ENCODE measurements at regions not wholly inside any gene's neighbourhood (a gene's known extent, or its start where the extent isn't known, plus 50 kb on each side); places are given as distances from the start of the nearest gene placed in this dataset.

DNA sequence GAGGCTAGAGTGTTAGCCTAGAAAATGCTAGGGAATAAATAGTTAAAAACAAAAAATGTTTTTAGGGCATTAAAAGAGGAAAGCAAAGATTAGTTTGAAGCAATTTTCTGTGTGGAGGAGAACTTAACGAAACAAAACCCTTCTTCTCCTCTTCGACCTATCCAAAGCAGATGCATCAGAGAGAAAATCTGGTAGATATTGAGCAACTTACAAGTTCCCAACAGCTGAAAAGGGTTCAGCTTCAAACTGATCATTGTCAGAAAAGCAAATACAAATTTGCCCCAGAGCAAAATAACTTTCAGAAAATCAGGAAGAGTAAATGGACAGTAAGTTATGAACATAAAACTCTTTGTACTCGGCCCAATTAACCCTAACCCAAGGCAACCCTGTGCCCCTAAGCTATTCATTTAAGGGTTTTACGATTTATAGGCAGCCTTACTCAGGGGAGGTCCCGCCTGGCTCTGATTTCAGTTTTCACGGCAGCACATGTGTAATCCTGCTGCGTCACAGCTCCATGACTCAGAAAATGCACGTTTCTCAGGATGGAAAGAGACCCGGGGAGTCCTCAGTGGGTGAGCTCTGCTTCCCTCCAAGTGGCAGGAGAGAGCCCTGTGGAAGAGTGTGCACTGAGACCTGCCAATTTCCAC, 405.7 kb upstream of the SALL1 start:
- H3K27ac ChIP-seq (ENCODE audit: low read length) = no peak overlapping the region
- no peak overlapping the region for H3K4me3 ChIP-seq (ENCODE audit: low read length)
- H3K36me3 ChIP-seq (ENCODE audit: insufficient read depth, low read depth, low read length) = no peaks in the 10 kb centered on the region
- no peaks in the 10 kb centered on the region for H3K27me3 ChIP-seq (ENCODE audit: insufficient read depth, low read length)
- H3K4me1 ChIP-seq (ENCODE audit: insufficient read depth, low read length) = no peaks in the 10 kb centered on the region
- no peaks in the 10 kb centered on the region for H3K9me3 ChIP-seq (ENCODE audit: insufficient read depth, low read depth, low read length)
- no peak overlapping the region for H3K9ac ChIP-seq (ENCODE audit: low read depth, low read length)

DNA sequence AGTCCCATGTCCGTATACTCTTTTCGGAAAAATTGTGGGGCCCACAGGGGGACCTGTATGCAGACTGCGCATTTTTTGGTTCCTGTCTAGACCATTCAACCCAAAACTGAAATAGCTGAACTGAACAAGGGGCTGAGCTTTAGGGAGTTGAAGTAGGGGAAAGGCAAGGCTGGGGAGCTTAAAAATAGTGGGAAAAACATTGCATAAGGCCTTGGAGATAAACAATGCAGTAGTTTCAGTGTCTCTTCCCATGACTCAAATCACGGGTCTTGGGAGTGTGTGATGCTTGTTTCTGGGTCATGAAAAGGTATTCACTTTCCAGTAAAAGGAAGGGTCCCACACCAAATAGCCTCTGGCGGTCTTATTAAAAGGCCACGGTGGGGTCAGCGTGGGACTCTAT, 402.8 kb upstream of the SALL1 start:
- Histone ChIP-seq H3K27ac (ENCODE audit: low read length) (no peak overlapping the region), H3K9ac (ENCODE audit: low read depth, low read length) (no peak overlapping the region), H3K4me1 (ENCODE audit: insufficient read depth, low read length) (no peaks in the 10 kb centered on the region), H3K36me3 (ENCODE audit: insufficient read depth, low read depth, low read length) (no peaks in the 10 kb centered on the region), H3K27me3 (ENCODE audit: insufficient read depth, low read length) (no peaks in the 10 kb centered on the region), H3K9me3 (ENCODE audit: insufficient read depth, low read depth, low read length) (no peaks in the 10 kb centered on the region), H3K4me3 (ENCODE audit: low read length) (no peak overlapping the region)

DNA sequence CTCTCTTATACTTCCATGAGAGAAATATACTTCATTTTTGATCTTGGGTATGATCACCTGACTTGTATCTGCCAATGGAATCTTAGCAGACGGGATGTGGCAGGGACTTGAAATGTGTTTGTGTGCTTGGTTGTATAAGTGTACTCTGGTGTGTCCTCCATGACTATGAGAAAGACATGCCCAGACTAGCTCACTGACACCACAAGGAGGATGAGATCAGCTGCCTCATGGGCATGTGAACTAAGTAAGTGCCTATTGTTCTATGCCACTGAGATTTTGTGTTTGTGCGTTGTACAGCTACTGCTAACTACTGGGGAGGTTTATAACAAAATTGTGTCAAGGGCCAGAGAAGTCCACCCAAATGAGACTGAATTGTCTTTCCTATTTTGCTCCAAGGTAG, 402.2 kb upstream of the SALL1 start:
- no peak overlapping the region for H3K4me3 ChIP-seq (ENCODE audit: low read length)
- H3K27me3 ChIP-seq (ENCODE audit: insufficient read depth, low read length) = no peaks in the 10 kb centered on the region
- H3K9me3 ChIP-seq (ENCODE audit: insufficient read depth, low read depth, low read length) = no peaks in the 10 kb centered on the region
- H3K4me1 ChIP-seq (ENCODE audit: insufficient read depth, low read length) = no peaks in the 10 kb centered on the region
- no peak overlapping the region for H3K27ac ChIP-seq (ENCODE audit: low read length)
- no peak overlapping the region for H3K9ac ChIP-seq (ENCODE audit: low read depth, low read length)
- no peaks in the 10 kb centered on the region for H3K36me3 ChIP-seq (ENCODE audit: insufficient read depth, low read depth, low read length)

DNA sequence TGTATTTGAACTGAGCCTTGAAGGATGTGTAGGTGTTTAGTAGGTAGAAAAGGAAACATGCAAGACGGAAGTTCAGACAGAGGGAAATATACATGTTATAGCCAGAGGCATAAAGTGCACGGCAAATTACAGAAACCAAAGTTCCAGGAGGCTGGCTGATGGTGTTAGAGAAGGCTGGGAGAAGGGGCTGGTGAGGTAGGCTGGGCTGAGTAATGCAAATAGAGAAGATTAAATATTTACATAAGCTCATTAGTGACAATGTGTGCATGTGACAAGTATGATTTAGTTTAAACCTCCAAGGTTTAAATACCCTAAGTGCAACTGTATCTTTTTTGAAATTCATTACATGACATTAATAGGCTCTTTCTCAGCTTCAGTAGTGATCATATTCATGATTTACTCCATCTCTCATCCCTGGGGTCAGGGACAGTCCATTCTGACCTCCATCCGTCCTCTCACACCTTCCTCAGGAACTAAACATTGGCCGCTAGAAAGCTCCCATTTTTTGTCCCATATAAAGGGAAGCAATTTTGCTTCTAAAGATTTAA, 399.8 kb upstream of the SALL1 start:
- no peak overlapping the region for H3K27ac ChIP-seq (ENCODE audit: low read length)
- no peak overlapping the region for H3K4me3 ChIP-seq (ENCODE audit: low read length)
- no peaks in the 10 kb centered on the region for H3K36me3 ChIP-seq (ENCODE audit: insufficient read depth, low read depth, low read length)
- no peaks in the 10 kb centered on the region for H3K27me3 ChIP-seq (ENCODE audit: insufficient read depth, low read length)
- H3K9me3 ChIP-seq (ENCODE audit: insufficient read depth, low read depth, low read length) = no peaks in the 10 kb centered on the region
- H3K4me1 ChIP-seq (ENCODE audit: insufficient read depth, low read length) = peaks cover 2% of the 10 kb centered on the region; the same call in 1 of the 2 replicates
- no peak overlapping the region for H3K9ac ChIP-seq (ENCODE audit: low read depth, low read length)

DNA sequence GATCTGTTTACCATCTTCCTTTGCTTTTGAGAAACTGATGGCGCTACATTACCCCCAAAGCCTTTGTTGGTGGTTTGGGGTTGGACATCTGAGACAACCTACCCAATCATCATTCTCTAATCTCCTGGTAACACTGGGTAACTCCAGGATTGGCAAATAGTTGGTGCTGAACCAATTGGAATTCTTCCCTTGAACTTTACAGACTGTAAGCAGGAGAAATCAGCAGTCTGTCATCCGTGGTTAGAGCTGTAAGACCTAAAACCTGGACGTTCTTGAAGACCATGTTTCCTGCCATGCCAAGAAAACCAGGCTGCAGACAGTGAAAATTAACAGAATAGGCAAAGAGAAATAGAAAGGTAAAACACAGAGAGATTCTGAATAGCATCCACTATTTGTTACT, 398.8 kb upstream of the SALL1 start:
- Histone ChIP-seq H3K9me3 (ENCODE audit: insufficient read depth, low read depth, low read length) (no peaks in the 10 kb centered on the region), H3K9ac (ENCODE audit: low read depth, low read length) (no peak overlapping the region), H3K4me3 (ENCODE audit: low read length) (no peak overlapping the region), H3K27ac (ENCODE audit: low read length) (no peak overlapping the region), H3K4me1 (ENCODE audit: insufficient read depth, low read length) (peaks cover 10% of the 10 kb centered on the region), H3K27me3 (ENCODE audit: insufficient read depth, low read length) (no peaks in the 10 kb centered on the region), H3K36me3 (ENCODE audit: insufficient read depth, low read depth, low read length) (no peaks in the 10 kb centered on the region)

DNA sequence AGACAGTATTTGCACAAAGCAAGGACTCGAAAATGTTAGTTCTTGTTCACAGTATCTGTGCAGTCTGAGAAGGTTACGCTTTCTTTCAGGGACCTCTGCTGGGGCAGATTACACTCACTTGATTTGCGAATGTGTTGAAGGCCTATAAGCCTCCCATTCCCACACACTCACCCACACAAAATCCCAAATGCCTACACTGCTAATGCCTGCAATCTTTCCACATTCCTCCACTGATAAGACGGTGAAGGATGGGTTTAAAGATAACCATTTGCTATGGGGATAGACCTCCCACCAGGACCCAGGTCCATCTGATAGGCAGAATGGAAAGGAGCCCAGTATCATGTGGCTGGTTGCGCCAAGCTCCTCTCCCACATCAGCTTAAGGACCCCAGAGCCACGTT, 394.9 kb upstream of the SALL1 start:
- Histone ChIP-seq H3K4me1 (ENCODE audit: insufficient read depth, low read length) (peaks cover 34% of the 10 kb centered on the region), H3K36me3 (ENCODE audit: insufficient read depth, low read depth, low read length) (no peaks in the 10 kb centered on the region), H3K4me3 (ENCODE audit: low read length) (0 out of 2 replicates have a peak overlapping the region, but pooled peaks have one; percentile 41), H3K9ac (ENCODE audit: low read depth, low read length) (peak overlapping the region; percentile 66; the same call in 1 of the 2 replicates), H3K27me3 (ENCODE audit: insufficient read depth, low read length) (no peaks in the 10 kb centered on the region), H3K9me3 (ENCODE audit: insufficient read depth, low read depth, low read length) (no peaks in the 10 kb centered on the region), H3K27ac (ENCODE audit: low read length) (peak overlapping the region; percentile 58)

DNA sequence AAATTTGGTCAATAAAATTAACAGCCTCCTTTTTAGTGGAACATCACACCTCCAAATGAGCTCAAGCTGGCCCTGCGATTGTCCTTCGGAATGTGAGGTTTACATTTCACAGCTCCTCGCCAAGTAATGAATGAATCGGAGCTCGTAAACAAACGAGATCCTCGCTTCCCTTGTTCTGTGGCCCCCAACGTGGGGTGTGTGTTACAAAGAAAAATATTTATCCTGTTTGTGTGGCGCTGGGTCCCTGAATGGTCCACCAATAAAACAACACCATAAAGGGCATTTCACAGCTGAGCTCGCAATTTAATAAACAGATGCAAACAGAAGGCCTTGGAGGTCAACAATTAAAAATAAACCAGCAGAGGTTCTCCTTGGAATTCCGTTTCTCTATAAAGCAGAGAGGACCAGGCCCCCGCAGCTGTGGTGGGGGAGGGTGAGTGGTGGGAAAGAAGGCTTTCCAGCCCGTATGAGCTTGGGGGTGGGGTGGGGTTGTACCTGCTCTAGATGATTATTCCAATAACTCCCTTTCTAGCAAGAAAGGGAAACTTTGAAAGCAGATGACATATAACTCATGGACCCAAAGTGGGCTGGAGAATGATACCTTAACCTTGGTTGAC, 393.9 kb upstream of the SALL1 start:
- no peaks in the 10 kb centered on the region for H3K36me3 ChIP-seq (ENCODE audit: insufficient read depth, low read depth, low read length)
- H3K9ac ChIP-seq (ENCODE audit: low read depth, low read length) = peak overlapping the region; percentile 66; the same call in 1 of the 2 replicates
- peaks cover 37% of the 10 kb centered on the region for H3K4me1 ChIP-seq (ENCODE audit: insufficient read depth, low read length)
- peak overlapping the region; percentile 58 for H3K27ac ChIP-seq (ENCODE audit: low read length)
- peak overlapping the region; percentile 41; the same call in 1 of the 2 replicates for H3K4me3 ChIP-seq (ENCODE audit: low read length)
- no peaks in the 10 kb centered on the region for H3K9me3 ChIP-seq (ENCODE audit: insufficient read depth, low read depth, low read length)
- H3K27me3 ChIP-seq (ENCODE audit: insufficient read depth, low read length) = no peaks in the 10 kb centered on the region

DNA sequence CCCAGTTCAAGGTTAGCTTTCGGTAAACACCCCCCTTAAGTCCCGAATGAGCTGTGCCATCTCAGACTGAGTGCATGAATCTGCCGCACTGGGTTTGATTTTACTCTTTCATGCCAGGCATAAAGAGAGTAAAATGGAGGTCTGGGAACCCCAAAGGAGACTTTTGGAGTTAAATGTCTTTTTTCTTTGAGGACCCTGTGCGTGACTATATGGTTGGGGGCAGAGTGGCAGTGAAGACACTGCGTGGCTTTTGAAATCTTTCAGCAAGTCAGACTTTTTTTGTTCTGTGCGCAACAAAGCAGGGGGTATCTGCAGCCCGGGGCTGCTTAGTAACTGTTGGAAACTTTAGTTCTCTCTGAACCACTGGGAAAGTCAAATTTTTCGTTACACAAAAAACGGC, 392.9 kb upstream of the SALL1 start:
- peaks cover 42% of the 10 kb centered on the region for H3K4me1 ChIP-seq (ENCODE audit: insufficient read depth, low read length)
- no peaks in the 10 kb centered on the region for H3K9me3 ChIP-seq (ENCODE audit: insufficient read depth, low read depth, low read length)
- no peaks in the 10 kb centered on the region for H3K27me3 ChIP-seq (ENCODE audit: insufficient read depth, low read length)
- H3K4me3 ChIP-seq (ENCODE audit: low read length) = no peak overlapping the region
- no peaks in the 10 kb centered on the region for H3K36me3 ChIP-seq (ENCODE audit: insufficient read depth, low read depth, low read length)
- peak overlapping the region; percentile 66; the same call in 1 of the 2 replicates for H3K9ac ChIP-seq (ENCODE audit: low read depth, low read length)
- H3K27ac ChIP-seq (ENCODE audit: low read length) = peak overlapping the region; percentile 76

DNA sequence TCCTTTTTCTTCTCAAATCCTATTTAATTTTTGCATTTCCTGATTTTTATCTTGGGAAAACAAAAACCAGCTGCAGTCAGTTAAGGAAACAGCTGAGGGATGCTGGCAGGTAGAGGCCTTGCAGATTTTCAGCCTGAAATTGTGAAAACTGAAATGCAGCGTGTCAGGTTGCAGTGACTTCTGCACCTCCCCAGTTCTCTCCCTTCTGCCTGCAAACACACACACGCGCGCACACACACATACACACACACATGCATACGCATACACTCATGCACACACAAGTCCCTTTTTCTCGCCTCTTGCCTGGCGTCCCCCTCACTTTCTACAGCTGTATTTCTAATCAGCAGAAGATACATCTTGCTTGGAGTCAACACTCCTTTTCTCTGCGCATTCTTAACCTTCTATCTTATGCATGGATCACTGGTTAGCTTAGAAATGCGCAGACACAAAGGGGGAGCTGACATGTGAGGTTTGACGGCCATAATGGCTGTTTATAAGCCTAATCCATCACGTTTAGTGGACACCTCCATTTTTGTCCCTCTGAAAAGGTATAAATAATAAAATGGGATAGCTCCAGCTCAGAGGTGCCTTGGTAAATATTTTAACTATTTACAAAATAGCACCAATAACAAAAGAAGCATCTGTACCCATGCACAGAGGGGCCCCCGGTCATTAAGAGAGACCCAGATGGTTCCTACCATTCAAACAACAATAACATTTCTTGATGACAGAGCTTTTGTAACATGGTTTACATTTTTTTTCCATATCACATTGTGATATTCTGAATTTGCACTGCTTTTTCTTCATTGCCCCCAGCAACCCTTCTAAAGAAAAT, 392.1 kb upstream of the SALL1 start:
- H3K9ac ChIP-seq (ENCODE audit: low read depth, low read length) = peak overlapping the region; percentile 66; the same call in 1 of the 2 replicates

DNA sequence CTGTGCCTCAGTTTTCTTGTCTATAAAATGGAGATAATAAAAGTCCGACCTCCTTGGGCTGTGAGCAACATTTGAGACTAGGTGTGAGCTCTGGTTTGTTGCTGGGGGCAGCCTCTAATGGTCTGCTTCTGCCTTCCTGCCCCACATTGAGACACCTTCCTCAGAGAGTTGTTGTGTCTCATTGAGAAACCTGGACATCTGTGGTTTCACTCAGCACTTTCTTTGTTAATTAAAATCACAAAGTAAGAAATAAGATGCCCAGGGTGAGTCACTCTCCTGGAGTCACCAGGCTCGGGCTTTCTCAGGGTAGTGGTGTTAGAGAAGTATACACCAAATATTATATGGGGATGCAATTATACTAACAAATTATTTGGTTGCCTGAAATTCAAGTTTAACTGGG, 389.2 kb upstream of the SALL1 start:
- Histone ChIP-seq H3K27ac (ENCODE audit: low read length) (no peak overlapping the region), H3K9ac (ENCODE audit: low read depth, low read length) (no peak overlapping the region), H3K9me3 (ENCODE audit: insufficient read depth, low read depth, low read length) (no peaks in the 10 kb centered on the region), H3K36me3 (ENCODE audit: insufficient read depth, low read depth, low read length) (no peaks in the 10 kb centered on the region), H3K4me3 (ENCODE audit: low read length) (no peak overlapping the region), H3K27me3 (ENCODE audit: insufficient read depth, low read length) (no peaks in the 10 kb centered on the region), H3K4me1 (ENCODE audit: insufficient read depth, low read length) (peaks cover 41% of the 10 kb centered on the region)

More for the DNA sequence above, 392.1 kb upstream of the SALL1 start:
- no peaks in the 10 kb centered on the region for H3K36me3 ChIP-seq (ENCODE audit: insufficient read depth, low read depth, low read length)
- no peaks in the 10 kb centered on the region for H3K9me3 ChIP-seq (ENCODE audit: insufficient read depth, low read depth, low read length)
- peaks cover 49% of the 10 kb centered on the region for H3K4me1 ChIP-seq (ENCODE audit: insufficient read depth, low read length)
- H3K27ac ChIP-seq (ENCODE audit: low read length) = peak overlapping the region; percentile 76
- no peaks in the 10 kb centered on the region for H3K27me3 ChIP-seq (ENCODE audit: insufficient read depth, low read length)
- H3K4me3 ChIP-seq (ENCODE audit: low read length) = peak overlapping the region; percentile 21; the same call in 1 of the 2 replicates

DNA sequence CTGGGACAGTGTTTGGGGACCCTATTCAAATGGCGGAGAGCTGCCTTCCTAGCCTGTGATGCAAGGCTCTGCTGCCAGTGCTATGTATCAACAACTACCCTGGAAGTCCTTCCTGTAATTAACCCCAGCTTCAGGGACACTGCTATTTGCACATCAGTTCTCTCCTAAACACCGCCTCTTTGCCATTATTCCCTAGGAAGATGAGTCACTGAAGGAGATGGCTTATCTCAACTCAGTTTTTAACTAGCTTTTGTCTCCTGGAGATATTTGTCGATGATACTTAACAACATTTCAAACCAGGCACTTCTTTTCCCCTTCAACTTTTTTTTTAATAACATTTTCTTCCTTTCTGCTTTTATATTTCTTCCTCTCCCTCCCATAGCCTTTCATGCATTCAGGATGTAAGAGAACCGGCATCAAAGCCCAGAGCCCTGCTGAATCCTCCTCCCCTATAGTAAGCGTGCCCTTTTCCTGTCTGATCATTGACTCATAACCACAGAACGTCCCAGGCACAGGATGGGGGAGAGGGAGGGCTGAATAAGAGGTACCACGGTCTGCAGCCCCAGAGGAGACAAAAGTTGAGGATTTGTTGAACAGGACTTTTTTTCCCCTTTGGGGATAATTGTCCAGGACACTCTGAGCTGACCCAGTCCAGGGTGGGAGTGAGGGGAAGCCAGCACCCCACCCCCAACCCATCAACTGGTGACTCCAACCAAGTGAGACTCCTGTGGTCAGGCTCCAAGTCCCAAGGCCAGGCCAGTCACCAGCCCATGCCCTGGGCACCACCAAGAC, 387.8 kb upstream of the SALL1 start:
- Histone ChIP-seq H3K4me1 (ENCODE audit: insufficient read depth, low read length) (peaks cover 33% of the 10 kb centered on the region), H3K36me3 (ENCODE audit: insufficient read depth, low read depth, low read length) (no peaks in the 10 kb centered on the region), H3K9ac (ENCODE audit: low read depth, low read length) (no peak overlapping the region), H3K27me3 (ENCODE audit: insufficient read depth, low read length) (no peaks in the 10 kb centered on the region), H3K4me3 (ENCODE audit: low read length) (no peak overlapping the region), H3K27ac (ENCODE audit: low read length) (no peak overlapping the region), H3K9me3 (ENCODE audit: insufficient read depth, low read depth, low read length) (no peaks in the 10 kb centered on the region)
